Iris pigment epithelial cell (primary cell): ENCODE measurements at regions not wholly inside any gene's neighbourhood (a gene's known extent, or its start where the extent isn't known, plus 50 kb on each side); places are given as distances from the start of the nearest gene placed in this dataset.
"Not testable (repeated sequence)": the region's sequence is repeated elsewhere in the genome, so short reads cannot be mapped to it uniquely, and the experiment has no call there.

Source experiments
- DNase-seq: peaks from one replicate; pipeline ENCODE4 v3.0.0-alpha.2; 2011; ENCODE audit warnings: low read depth

- DNase-seq, result no peak
These were observed 51.1 kb upstream of the CRY1 start for GRCh38 chr12:107144441-107144840.

GRCh38 chr12:107144990-107145389, 51.6 kb upstream of the CRY1 start:
- peak; percentile 56 for DNase-seq

DNA sequence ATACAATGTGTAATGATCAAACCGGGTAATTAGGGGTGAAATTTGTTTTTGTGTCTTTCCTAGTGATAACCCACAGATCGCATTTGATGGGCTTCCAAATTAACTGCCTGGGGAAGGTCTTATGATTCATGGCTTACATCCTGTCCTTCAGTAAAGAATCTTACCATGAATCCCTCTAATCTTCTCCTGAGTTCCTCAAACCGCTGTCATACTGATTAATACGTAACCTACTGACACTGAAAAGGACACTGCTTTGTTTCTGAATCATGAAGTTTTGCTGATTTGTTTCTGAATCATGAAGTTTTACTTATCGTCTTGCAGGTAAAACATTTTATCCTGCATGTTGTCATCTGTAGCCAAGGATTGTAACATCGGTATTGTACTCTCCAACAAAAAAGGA, 52.0 kb upstream of the CRY1 start:
- DNase-seq, result peak; percentile 79

GRCh38 chr12:107148107-107148506, 54.8 kb upstream of the CRY1 start:
- DNase-seq, result no peak

GRCh38 chr12:107152315-107152714, 59.0 kb upstream of the CRY1 start:
- DNase-seq, result peak; percentile 52

DNA sequence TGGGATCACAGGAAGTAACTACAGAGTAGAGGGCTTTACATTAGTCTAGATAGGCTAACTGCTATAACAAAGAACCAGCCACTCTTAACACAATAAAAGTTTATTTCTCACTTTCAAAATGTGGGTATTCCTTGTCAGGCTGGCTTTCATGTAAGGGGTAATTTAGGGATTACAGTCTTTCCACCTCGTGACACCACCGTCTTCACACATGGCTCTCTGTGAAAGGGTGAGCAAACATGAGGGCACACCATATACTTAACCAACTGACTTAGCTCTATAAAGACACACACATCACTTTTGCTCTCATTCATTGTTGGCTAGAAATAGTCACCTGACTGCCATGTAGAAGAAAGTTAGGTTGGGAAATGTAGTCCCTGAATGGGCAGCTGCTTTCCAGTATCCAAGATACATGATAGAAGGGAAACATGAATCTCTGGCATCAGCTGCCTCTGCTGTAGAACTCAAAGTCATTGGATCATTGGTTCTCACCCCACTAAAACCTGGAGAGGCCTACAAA, 66.1 kb upstream of the CRY1 start:
- no peak for DNase-seq

GRCh38 chr12:107163413-107163812, 70.1 kb upstream of the CRY1 start:
- peak; percentile 12 for DNase-seq

DNA sequence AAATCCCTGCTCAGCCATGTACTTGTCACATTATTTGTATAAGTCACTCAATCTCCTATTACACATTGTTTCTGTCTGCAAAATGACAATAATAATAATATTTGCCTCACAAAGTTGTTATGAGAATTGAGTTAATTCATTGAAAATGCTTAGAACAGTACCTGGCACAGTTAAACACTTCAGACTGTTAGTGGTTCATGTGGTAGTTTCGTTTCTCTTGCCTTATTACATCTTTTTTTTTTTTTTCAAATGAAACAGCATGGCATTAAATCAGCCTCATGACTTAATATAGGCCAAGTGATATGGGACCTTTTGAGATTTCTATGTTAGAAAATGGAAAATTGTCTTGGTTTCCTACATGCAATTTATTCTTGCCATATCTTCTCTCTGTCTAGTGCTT, 71.0 kb upstream of the CRY1 start:
- no peak for DNase-seq

- no peak for DNase-seq
These were observed 72.2 kb upstream of the CRY1 start for GRCh38 chr12:107165581-107165980.

DNA sequence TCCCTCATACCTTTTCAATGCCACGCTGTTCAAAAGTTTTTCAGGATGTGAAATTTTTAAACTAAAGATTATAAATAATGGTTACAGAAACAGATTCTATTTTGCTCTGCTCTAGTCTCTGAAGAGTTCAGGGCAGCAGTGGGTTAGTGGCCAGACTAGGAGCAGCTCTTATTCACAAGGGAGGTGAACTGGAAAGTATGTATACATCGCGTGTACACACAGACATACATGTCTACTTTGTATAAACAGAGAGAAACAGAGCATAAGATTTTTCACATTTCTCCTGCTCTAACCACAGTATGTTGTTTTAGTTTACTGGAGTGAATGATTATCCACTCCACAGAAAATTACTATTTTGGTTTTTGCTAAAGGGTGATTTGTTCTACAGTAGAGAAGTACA, 74.4 kb upstream of the CRY1 start:
- DNase-seq, result no peak

DNA sequence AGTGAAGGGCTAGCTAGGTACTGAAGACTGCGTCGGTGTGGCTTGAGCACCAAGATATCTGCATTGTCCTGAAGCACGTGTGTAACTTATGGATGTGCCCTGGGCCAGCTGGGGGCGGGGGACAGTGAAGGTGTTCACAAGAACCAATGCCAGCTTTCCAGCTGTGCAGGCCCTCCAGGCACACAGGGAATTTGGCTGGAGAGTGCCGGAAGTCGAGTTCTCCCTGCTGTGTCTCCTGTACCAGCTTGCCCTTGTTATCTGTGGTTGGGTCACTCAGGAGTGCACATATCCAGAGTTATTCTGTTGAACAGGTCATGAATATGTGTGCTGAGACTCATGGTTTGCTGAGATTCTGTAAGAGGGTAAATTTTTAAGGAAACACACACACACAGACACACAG, 75.9 kb upstream of the CRY1 start:
- no peak for DNase-seq

GRCh38 chr12:107178776-107179175, 85.4 kb upstream of the CRY1 start:
- no peak for DNase-seq

DNA sequence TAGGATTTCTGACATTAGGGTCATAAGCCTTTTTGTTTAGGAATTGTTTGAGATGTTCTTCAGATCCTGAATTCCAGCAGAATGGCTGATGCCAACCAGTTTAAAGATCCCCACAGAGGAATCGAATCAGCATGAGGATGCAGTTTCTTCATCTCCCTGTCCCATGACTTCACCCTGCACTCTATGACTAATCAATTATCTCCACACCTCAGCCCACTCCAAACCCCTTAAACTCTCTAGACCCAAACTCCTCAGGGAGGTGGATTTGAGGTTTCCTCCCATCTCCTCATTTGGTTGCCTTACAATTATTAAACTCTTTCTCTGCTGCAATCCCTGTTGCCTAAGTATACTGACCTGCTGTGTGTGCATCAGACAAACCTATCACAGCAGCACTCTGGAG, 86.5 kb upstream of the CRY1 start:
- DNase-seq, result no peak

DNA sequence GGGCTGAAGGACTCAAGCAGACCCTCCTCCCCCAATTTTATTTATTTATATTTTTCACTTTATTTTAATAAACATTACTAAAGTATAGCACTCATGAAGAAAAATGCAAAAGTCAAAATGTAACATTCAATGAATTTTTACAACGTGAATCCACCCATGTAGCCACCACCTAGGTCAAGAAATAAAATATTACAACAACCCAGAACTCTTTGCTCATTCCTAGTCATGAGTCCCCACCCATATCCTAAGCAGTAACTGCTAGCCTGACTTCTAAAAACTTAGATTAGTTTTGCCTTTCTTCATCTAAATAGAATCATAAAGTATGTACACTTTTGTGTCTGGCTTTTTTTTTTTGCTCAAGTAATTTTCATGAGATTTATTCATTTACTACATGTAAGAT, 86.9 kb upstream of the CRY1 start:
- no peak for DNase-seq

DNA sequence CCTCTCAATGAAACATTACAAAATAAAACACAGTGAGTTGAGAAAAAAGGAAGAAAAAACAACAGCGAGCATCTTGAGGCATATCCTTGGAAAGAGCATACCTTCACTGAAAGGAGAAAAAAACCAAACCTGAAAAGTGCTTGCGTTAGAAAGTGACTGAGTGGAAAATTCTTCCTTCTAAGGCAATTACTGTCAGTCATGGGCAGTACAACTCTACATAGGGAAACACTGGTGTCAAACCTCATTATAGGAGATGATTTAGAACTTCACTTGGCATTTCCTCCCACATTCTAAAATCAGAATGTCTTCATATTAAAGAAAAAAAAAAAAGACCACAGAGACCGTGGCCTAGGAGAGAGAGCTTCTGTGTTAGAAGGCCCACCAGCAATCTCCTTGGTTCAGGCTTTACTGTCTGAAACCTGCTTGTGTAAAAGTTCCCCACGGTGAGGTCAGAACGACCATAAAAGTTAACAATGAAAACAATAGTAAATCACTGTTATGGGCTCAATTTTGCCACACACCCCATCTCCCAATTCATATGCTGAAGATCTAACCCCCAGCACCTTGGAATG, 91.1 kb upstream of the CRY1 start:
- no peak for DNase-seq

DNA sequence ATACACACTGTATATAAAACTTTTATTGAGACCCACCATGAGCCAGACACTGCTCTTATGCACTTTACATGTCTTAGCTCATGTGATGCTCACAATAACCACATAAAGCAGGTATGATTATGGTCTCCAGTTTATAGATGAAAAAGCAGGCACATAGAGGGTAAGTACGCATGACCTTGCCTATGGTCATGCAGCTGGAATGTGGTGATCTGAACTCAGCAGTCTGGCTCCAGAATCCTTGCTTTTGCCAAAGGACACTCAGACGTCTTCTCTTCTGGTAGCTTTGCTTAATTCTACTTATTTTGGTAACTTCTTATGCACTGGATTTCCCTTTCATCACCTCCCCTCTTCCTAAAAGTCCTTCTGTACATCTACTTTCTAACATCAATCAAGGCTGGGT, 103.3 kb upstream of the CRY1 start:
- peak; percentile 68 for DNase-seq

- DNase-seq, result peak; percentile 77
These were observed 107.0 kb upstream of the CRY1 start for GRCh38 chr12:107200394-107200793.

GRCh38 chr12:107207931-107208525, 114.7 kb upstream of the CRY1 start:
- DNase-seq, result peak; percentile 82

- not testable (repeated sequence) for DNase-seq
These were observed 116.4 kb upstream of the CRY1 start for GRCh38 chr12:107209700-107210099.

DNA sequence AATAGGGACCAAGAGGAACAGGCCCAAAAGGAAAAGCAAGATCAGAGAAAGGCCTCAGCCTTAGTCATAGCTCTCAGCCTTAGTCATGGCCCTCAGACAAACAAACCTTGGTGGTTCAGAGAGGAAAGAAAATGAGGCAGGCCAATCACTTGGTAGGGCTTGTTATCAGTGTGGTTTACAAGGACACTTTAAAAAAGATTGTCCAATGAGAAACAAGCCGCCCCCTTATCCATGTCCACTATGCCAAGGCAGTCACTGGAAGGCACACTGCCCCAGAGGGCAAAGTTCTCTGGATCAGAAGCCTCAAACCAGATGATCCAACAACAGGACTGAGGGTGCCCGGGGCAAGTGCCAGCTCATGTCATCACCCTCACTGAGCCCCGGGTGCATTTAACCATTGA, 121.0 kb upstream of the CRY1 start:
- DNase-seq, result peak; percentile 83

DNA sequence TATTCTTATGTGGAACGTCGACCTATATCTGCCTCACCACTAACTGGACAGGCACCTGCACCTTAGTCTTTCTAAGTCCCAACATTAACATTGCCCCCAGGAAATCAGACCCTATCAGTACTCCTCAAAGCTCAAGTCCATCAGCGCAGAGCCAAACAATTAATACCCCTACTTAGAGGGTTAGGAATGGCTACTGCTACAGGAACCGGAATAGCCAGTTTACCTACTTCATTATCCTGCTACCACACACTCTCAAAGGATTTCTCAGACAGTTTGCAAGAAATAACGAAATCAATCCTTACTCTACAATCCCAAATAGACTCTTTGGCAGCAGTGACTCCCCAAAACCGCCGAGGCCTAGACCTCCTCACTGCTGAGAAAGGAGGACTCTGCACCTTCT, 123.1 kb upstream of the CRY1 start:
- not testable (repeated sequence) for DNase-seq

GRCh38 chr12:107219301-107219700, 126.0 kb upstream of the CRY1 start:
- no peak for DNase-seq

- no peak for DNase-seq
These were observed 128.6 kb upstream of the CRY1 start for GRCh38 chr12:107221913-107222312.

- DNase-seq, result no peak
These were observed 130.5 kb upstream of the CRY1 start for GRCh38 chr12:107223821-107224220.
